HepG2 (cell line): ENCODE measurements at regions not wholly inside any gene's neighbourhood (a gene's known extent, or its start where the extent isn't known, plus 50 kb on each side); places are given as distances from the start of the nearest gene placed in this dataset.

Experiments used
- ATAC-seq: fragments of 200-7000 bp; cut with Tn5 transposase; 3 replicates; pipeline ENCODE4 v1.9.1; 2020; ENCODE audit warnings: mild to moderate bottlenecking, moderate library complexity
- BruUV-seq: library from RNA; stranded (reverse); fragments of 400-500 nt; replicated peaks from 2 replicates; lab custom pipeline; 2021; lab: Mats Ljungman, UMichigan
- CTCF ChIA-PET: fragments of 300-600 bp; formaldehyde crosslinking; extraction: SDS; loops from one replicate; lab custom pipeline; 2021; ENCODE audit warnings: low total read pairs, inconsistent platforms, low intra/inter-chr PET ratio; lab: Yijun Ruan, JAX
- POLR2A ChIA-PET: fragments of 350-600 bp; sonication (Branson Sonifier 250); formaldehyde crosslinking; loops from one replicate; lab custom pipeline; 2020; ENCODE audit warnings: antibody characterized with exemption, inconsistent platforms; lab: Yijun Ruan, JAX
- DNase-seq: peaks from one replicate; pipeline ENCODE4 v3.0.0-alpha.2; 2015; ENCODE audit warnings: low spot score
- FAIRE-seq: peaks from 3 replicates; lab custom pipeline; 2011; peaks lifted over from hg19 to GRCh38; lab: Jason Lieb, UNC
- H2AFZ ChIP-seq: one replicate; pipeline ENCODE4 v1.6.1; 2011; ENCODE audit warnings: low read length, inconsistent platforms
- H3K27ac ChIP-seq: fragments of 300-600 bp; 3 replicates; pipeline ENCODE4 v1.8.0; 2011; ENCODE audit warnings: mixed run types, mild to moderate bottlenecking, mixed read lengths, low read length, inconsistent platforms; ENCODE audit not compliant: insufficient read depth; ENCODE audit errors: extremely low read length
- H3K27me3 ChIP-seq, 2 experiments: fragments of 200-600 bp in 1 of 2; 2 replicates in 1 of 2; 3 replicates in 1 of 2; pipeline versions ENCODE4 v1.6.0 to v1.8.0; 2011; ENCODE audit warnings: low read length in 2 of 2, mild to moderate bottlenecking in 2 of 2, moderate library complexity in 2 of 2, inconsistent platforms in 1 of 2; ENCODE audit not compliant: insufficient read depth in 2 of 2, control insufficient read depth in 1 of 2
- H3K36me3 ChIP-seq, 2 experiments: fragments of 200-600 bp in 1 of 2; replicated peaks in 1 of 2; 2 replicates in 1 of 2; 3 replicates in 1 of 2; pipeline versions ENCODE4 v1.5.1 to v1.8.0; 2011; ENCODE audit warnings: low read length in 2 of 2, inconsistent platforms in 1 of 2; ENCODE audit not compliant: insufficient read depth in 2 of 2, control insufficient read depth in 1 of 2
- H3K4me1 ChIP-seq: 2 replicates; pipeline ENCODE4 v1.5.1; 2012; ENCODE audit warnings: low read length, inconsistent platforms; ENCODE audit not compliant: insufficient read depth
- H3K4me2 ChIP-seq: 2 replicates; pipeline ENCODE4 v1.6.0; 2011; ENCODE audit warnings: low read depth, low read length, inconsistent platforms
- H3K4me3 ChIP-seq, 3 experiments: fragments of 200-600 bp in 1 of 3; sonication (generic), shearing (Covaris generic) in 1 of 3; replicated peaks in 1 of 3; 2 replicates each; pipeline ENCODE4 v1.5.1; 2011 to 2016; ENCODE audit warnings: low read length in 3 of 3, inconsistent platforms in 2 of 3, low read depth in 2 of 3, mild to moderate bottlenecking in 2 of 3, control low read depth in 1 of 3, mixed read lengths in 1 of 3; ENCODE audit not compliant: insufficient read depth in 1 of 3
- H3K79me2 ChIP-seq: one replicate; pipeline ENCODE4 v1.6.1; 2011; ENCODE audit warnings: low read length, inconsistent platforms; ENCODE audit not compliant: insufficient read depth
- H3K9ac ChIP-seq: 2 replicates; pipeline ENCODE4 v1.6.0; 2011; ENCODE audit warnings: mild to moderate bottlenecking, low read depth, low read length, inconsistent platforms; ENCODE audit not compliant: insufficient read depth
- H3K9me3 ChIP-seq: 2 replicates; pipeline ENCODE4 v1.5.1; 2012; ENCODE audit warnings: mild to moderate bottlenecking, low read length
- H4K20me1 ChIP-seq: 2 replicates; pipeline ENCODE4 v1.6.0; 2011; ENCODE audit warnings: inconsistent platforms, mild to moderate bottlenecking, low read length, moderate library complexity; ENCODE audit not compliant: insufficient read depth
- ATF3 ChIP-seq: sonication (generic); formaldehyde crosslinking; IDR thresholded peaks from 2 replicates; pipeline ENCODE4 v1.4.0; 2020; ENCODE audit warnings: missing genetic modification reagents
- BRCA1 ChIP-seq: sonication (generic); formaldehyde crosslinking; IDR thresholded peaks from 2 replicates; pipeline ENCODE4 v1.4.0; 2020; ENCODE audit warnings: missing genetic modification reagents
- ELF4 ChIP-seq: sonication (generic); formaldehyde crosslinking; IDR thresholded peaks from 2 replicates; pipeline ENCODE4 v1.5.0; 2020; ENCODE audit warnings: missing genetic modification reagents, mild to moderate bottlenecking, moderate library complexity, borderline replicate concordance
- GATA4 ChIP-seq: sonication (generic); IDR thresholded peaks from 2 replicates; pipeline ENCODE4 v1.6.1; 2016; ENCODE audit warnings: antibody characterized with exemption, low read depth, borderline replicate concordance
- HDAC2 ChIP-seq: sonication (generic); formaldehyde crosslinking; IDR thresholded peaks from 2 replicates; pipeline ENCODE4 v1.4.0; 2020; ENCODE audit warnings: missing genetic modification reagents
- MAF1 ChIP-seq: sonication (generic); formaldehyde crosslinking; IDR thresholded peaks from 2 replicates; pipeline ENCODE4 v1.5.0; 2020; ENCODE audit warnings: missing genetic modification reagents, borderline replicate concordance
- MIER3 ChIP-seq: IDR thresholded peaks from 2 replicates; pipeline ENCODE4 v1.6.1; 2016; ENCODE audit warnings: missing compliant biosample characterization, borderline replicate concordance
- RARA ChIP-seq: IDR thresholded peaks from 2 replicates; pipeline ENCODE4 v1.6.1; 2016; ENCODE audit warnings: missing genetic modification reagents, missing compliant biosample characterization
- SP5 ChIP-seq: IDR thresholded peaks from 2 replicates; pipeline ENCODE4 v1.6.1; 2016; ENCODE audit warnings: low read depth, borderline replicate concordance
- U2AF2 ChIP-seq: fragments of 200-400 bp; formaldehyde crosslinking; IDR thresholded peaks from 2 replicates; pipeline ENCODE4 v1.6.1; 2017; ENCODE audit warnings: low read depth, mild to moderate bottlenecking, low read length
- ZBTB37 ChIP-seq: sonication (generic); formaldehyde crosslinking; IDR thresholded peaks from 2 replicates; pipeline ENCODE4 v1.4.0; 2020; ENCODE audit warnings: mild to moderate bottlenecking, missing genetic modification reagents
- ZFP36L2 ChIP-seq: sonication (generic); formaldehyde crosslinking; IDR thresholded peaks from 2 replicates; pipeline ENCODE4 v1.4.0; 2020; ENCODE audit warnings: missing genetic modification reagents
- WGBS: methylation state at CpG from one replicate; pipeline ENCODE4 v1.1.6; 2017; ENCODE audit warnings: low lambda C conversion rate; 5-methylcytosine and 5-hydroxymethylcytosine counted together
- in situ Hi-C: cut with HindIII; loops from 2 replicates; pipeline ENCODE4 v1.10.0; 2017; ENCODE audit warnings: low pct_unique_long_range_greater_than_20kb; ENCODE audit not compliant: extremely low pct_ligation_motif_present
- intact Hi-C: fragments of 100-400 bp; cut with micrococcal nuclease; formaldehyde crosslinking; loops from one replicate; pipeline ENCODE4 v1.10.0; 2022; ENCODE audit not compliant: unreplicated experiment
- TF ChIP-seq, protein P1 (sequence below): sonication (generic); formaldehyde crosslinking; conservative IDR thresholded peaks from 2 replicates; pipeline ENCODE4 v1.4.0; 2020; ENCODE audit warnings: missing genetic modification reagents
- TF ChIP-seq, protein P2 (sequence below): sonication (generic); formaldehyde crosslinking; IDR thresholded peaks from 2 replicates; pipeline ENCODE4 v1.4.0; 2020; ENCODE audit warnings: missing genetic modification reagents

GRCh38 chr4:14340321-14340720 lies 662.0 kb upstream of the CPEB2 start:
- intact Hi-C loops = no loop called here
- Histone ChIP-seq H2AFZ (no peak overlapping the region), H3K9ac (no peak overlapping the region), H3K27me3 (no peaks in the 10 kb centered on the region), H3K4me3 (no peak overlapping the region), H3K27ac (no peak overlapping the region), H4K20me1 (no peaks in the 10 kb centered on the region), H3K4me1 (no peaks in the 10 kb centered on the region)
- no TSS peak for BruUV-seq
- WGBS = 4% methylated on average over 4 of the region's 4 CpGs
- FAIRE-seq = no peak
- POLR2A ChIA-PET = no interaction called here
- no peak for ATAC-seq
- DNase-seq = no peak
- in situ Hi-C loops = no loop called here
- no peak for TF ChIP-seq ZFP36L2
- TF ChIP-seq, all 625 proteins: peak for 0
- Histone ChIP-seq H3K79me2 (no peaks in the 10 kb centered on the region), H3K36me3 (no peaks in the 10 kb centered on the region), H3K4me2 (no peak overlapping the region), H3K9me3 (peaks cover 33% of the 10 kb centered on the region)
- CTCF ChIA-PET = no interaction called here

GRCh38 chr4:14343961-14344360 lies 658.3 kb upstream of the CPEB2 start:
- DNase-seq (no peak), FAIRE-seq (no peak), ATAC-seq (no peak)
- CTCF ChIA-PET = no interaction called here
- intact Hi-C loops = no loop called here
- H3K4me1 ChIP-seq = no peaks in the 10 kb centered on the region
- H3K79me2 ChIP-seq = no peaks in the 10 kb centered on the region
- H3K4me3 ChIP-seq = no peak overlapping the region
- H4K20me1 ChIP-seq = no peaks in the 10 kb centered on the region
- no peaks in the 10 kb centered on the region for H3K36me3 ChIP-seq
- POLR2A ChIA-PET = no interaction called here
- no peak overlapping the region for H3K9ac ChIP-seq
- peaks cover 42% of the 10 kb centered on the region for H3K9me3 ChIP-seq
- H3K27me3 ChIP-seq = no peaks in the 10 kb centered on the region
- no peak overlapping the region for H3K27ac ChIP-seq
- H3K4me2 ChIP-seq = no peak overlapping the region
- WGBS = 4% methylated on average over 4 of the region's 4 CpGs
- BruUV-seq = no TSS peak
- no peak overlapping the region for H2AFZ ChIP-seq
- in situ Hi-C loops = no loop called here
- TF ChIP-seq, protein P1, sequence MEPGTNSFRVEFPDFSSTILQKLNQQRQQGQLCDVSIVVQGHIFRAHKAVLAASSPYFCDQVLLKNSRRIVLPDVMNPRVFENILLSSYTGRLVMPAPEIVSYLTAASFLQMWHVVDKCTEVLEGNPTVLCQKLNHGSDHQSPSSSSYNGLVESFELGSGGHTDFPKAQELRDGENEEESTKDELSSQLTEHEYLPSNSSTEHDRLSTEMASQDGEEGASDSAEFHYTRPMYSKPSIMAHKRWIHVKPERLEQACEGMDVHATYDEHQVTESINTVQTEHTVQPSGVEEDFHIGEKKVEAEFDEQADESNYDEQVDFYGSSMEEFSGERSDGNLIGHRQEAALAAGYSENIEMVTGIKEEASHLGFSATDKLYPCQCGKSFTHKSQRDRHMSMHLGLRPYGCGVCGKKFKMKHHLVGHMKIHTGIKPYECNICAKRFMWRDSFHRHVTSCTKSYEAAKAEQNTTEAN (CRISPR knock-in tag) = no peak
- TF ChIP-seq ZBTB37 (no peak), GATA4 (no peak), BRCA1 (CRISPR knock-in tag) (no peak), MIER3 (CRISPR knock-in tag) (no peak), ATF3 (CRISPR knock-in tag) (no peak), HDAC2 (CRISPR knock-in tag) (no peak), U2AF2 (no peak), MAF1 (no peak), SP5 (no peak), RARA (CRISPR knock-in tag) (no peak), ELF4 (CRISPR knock-in tag) (no peak)
- TF ChIP-seq, protein P2, sequence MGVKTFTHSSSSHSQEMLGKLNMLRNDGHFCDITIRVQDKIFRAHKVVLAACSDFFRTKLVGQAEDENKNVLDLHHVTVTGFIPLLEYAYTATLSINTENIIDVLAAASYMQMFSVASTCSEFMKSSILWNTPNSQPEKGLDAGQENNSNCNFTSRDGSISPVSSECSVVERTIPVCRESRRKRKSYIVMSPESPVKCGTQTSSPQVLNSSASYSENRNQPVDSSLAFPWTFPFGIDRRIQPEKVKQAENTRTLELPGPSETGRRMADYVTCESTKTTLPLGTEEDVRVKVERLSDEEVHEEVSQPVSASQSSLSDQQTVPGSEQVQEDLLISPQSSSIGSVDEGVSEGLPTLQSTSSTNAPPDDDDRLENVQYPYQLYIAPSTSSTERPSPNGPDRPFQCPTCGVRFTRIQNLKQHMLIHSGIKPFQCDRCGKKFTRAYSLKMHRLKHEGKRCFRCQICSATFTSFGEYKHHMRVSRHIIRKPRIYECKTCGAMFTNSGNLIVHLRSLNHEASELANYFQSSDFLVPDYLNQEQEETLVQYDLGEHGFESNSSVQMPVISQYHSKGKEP = no peak
